Caco-2 (cell line): ENCODE measurements at regions not wholly inside any gene's neighbourhood (a gene's known extent, or its start where the extent isn't known, plus 50 kb on each side); places are given as distances from the start of the nearest gene placed in this dataset.

Experiments used
- BruUV-seq: library from RNA; stranded (reverse); fragments of 400-500 nt; replicated peaks from 2 replicates; lab custom pipeline; 2021; lab: Mats Ljungman, UMichigan
- CTCF ChIA-PET: fragments of 300-600 bp; sonication (Branson Sonifier 250); formaldehyde crosslinking; loops from one replicate; lab custom pipeline; 2022; ENCODE audit warnings: antibody characterized with exemption; lab: Charles Lee
- POLR2A ChIA-PET: fragments of 300-600 bp; sonication (Branson Sonifier 250); formaldehyde crosslinking; loops from one replicate; lab custom pipeline; 2022; ENCODE audit warnings: antibody characterized with exemption; lab: Charles Lee
- DNase-seq, 2 experiments: peaks; one replicate each; pipeline versions ENCODE4 v3.0.0 to v3.0.0-alpha.2; 2020 to 2022
- H3K27me3 ChIP-seq: replicated peaks from 2 replicates; pipeline ENCODE4 v1.6.0; 2011; ENCODE audit warnings: low read length; ENCODE audit not compliant: control insufficient read depth, insufficient read depth
- H3K36me3 ChIP-seq: 2 replicates; pipeline ENCODE4 v1.5.1; 2011; ENCODE audit warnings: low read length; ENCODE audit not compliant: control insufficient read depth, insufficient read depth
- H3K4me1 ChIP-seq: fragments of 250-450 bp; sonication (Bioruptor Pico); 2 replicates; pipeline ENCODE4 v1.5.1; 2020; ENCODE audit warnings: mild to moderate bottlenecking
- H3K4me3 ChIP-seq: 2 replicates; pipeline ENCODE4 v1.5.1; 2011; ENCODE audit warnings: low read depth, mild to moderate bottlenecking, control low read depth, low read length
- H3K9me3 ChIP-seq: fragments of 250-450 bp; sonication (Bioruptor Pico); 2 replicates; pipeline ENCODE4 v1.5.1; 2020; ENCODE audit warnings: mild to moderate bottlenecking, moderate library complexity
- H3K27ac Mint-ChIP-seq: one replicate; pipeline ENCODE4 v1.8.0; 2022; ENCODE audit warnings: mixed read lengths; ENCODE audit not compliant: unreplicated experiment
- H3K27me3 Mint-ChIP-seq: one replicate; pipeline ENCODE4 v1.8.0; 2022; ENCODE audit warnings: mixed read lengths; ENCODE audit not compliant: insufficient read depth, unreplicated experiment
- H3K36me3 Mint-ChIP-seq: one replicate; pipeline ENCODE4 v1.8.0; 2022; ENCODE audit warnings: mild to moderate bottlenecking, mixed read lengths; ENCODE audit not compliant: insufficient read depth, unreplicated experiment
- H3K4me1 Mint-ChIP-seq: one replicate; pipeline ENCODE4 v1.8.0; 2022; ENCODE audit warnings: low read depth, mixed read lengths; ENCODE audit not compliant: unreplicated experiment
- H3K4me3 Mint-ChIP-seq: one replicate; pipeline ENCODE4 v1.8.0; 2022; ENCODE audit warnings: mild to moderate bottlenecking, moderate library complexity, mixed read lengths; ENCODE audit not compliant: unreplicated experiment
- H3K9me3 Mint-ChIP-seq: one replicate; pipeline ENCODE4 v1.8.0; 2022; ENCODE audit warnings: mixed read lengths; ENCODE audit not compliant: unreplicated experiment
- CTCF ChIP-seq, 2 experiments: fragments of 200-600 bp in 1 of 2; IDR thresholded peaks; 1 replicate in 1 of 2; 2 replicates in 1 of 2; pipeline versions ENCODE4 v1.5.1 to v1.8.0; 2011 to 2022; ENCODE audit warnings: antibody characterized with exemption in 1 of 2, control low read depth in 1 of 2, inconsistent platforms in 1 of 2, low read depth in 1 of 2, low read length in 1 of 2, mild to moderate bottlenecking in 1 of 2, moderate library complexity in 1 of 2; ENCODE audit not compliant: insufficient read depth in 1 of 2, severe bottlenecking in 1 of 2, unreplicated experiment in 1 of 2
- intact Hi-C: fragments of 100-400 bp; cut with micrococcal nuclease; formaldehyde crosslinking; loops from one replicate; pipeline ENCODE4 v1.10.0; 2022; ENCODE audit not compliant: unreplicated experiment

- no peak overlapping the region for H3K4me3 Mint-ChIP-seq
- no TSS peak for BruUV-seq
- intact Hi-C loops, result no loop called here
- no peaks in the 10 kb centered on the region for H3K27me3 ChIP-seq
- no peak for TF ChIP-seq CTCF (IDR thresholded peaks at IDR 0.05; ENCODE audit: insufficient read depth in 1 of 2, low read depth in 1 of 2, low read length in 1 of 2, severe bottlenecking in 1 of 2, unreplicated experiment in 1 of 2)
- H3K27me3 Mint-ChIP-seq, result peaks cover 5% of the 10 kb centered on the region
- H3K4me1 Mint-ChIP-seq, result no peaks in the 10 kb centered on the region
- no peak for DNase-seq
- H3K9me3 Mint-ChIP-seq, result no peaks in the 10 kb centered on the region
- H3K36me3 ChIP-seq, result no peaks in the 10 kb centered on the region
- no peak overlapping the region for H3K4me3 ChIP-seq
- no peaks in the 10 kb centered on the region for H3K36me3 Mint-ChIP-seq
- no peaks in the 10 kb centered on the region for H3K4me1 ChIP-seq
- CTCF ChIA-PET, result no interaction called here
- no peak overlapping the region for H3K27ac Mint-ChIP-seq
- no peaks in the 10 kb centered on the region for H3K9me3 ChIP-seq
- POLR2A ChIA-PET, result no interaction called here
Measured at GRCh38 chr16:65532846-65533245, 411.0 kb upstream of the CDH11 start.

GRCh38 chr16:65532258-65532657 lies 410.4 kb upstream of the CDH11 start:
- TF ChIP-seq CTCF (IDR thresholded peaks at IDR 0.05; ENCODE audit: insufficient read depth in 1 of 2, low read depth in 1 of 2, low read length in 1 of 2, severe bottlenecking in 1 of 2, unreplicated experiment in 1 of 2), result no peak
- no peaks in the 10 kb centered on the region for H3K4me1 Mint-ChIP-seq
- CTCF ChIA-PET, result no interaction called here
- Histone ChIP-seq H3K36me3 (no peaks in the 10 kb centered on the region), H3K4me1 (no peaks in the 10 kb centered on the region), H3K9me3 (no peaks in the 10 kb centered on the region), H3K4me3 (no peak overlapping the region), H3K27me3 (no peaks in the 10 kb centered on the region)
- POLR2A ChIA-PET, result interaction anchor here (0.6 kb wide), 1 partner anchor 39 kb away, joined by 4 read pairs; no protein-coding TSS in a partner anchor
- no TSS peak for BruUV-seq
- H3K27me3 Mint-ChIP-seq, result peaks cover 5% of the 10 kb centered on the region
- no peaks in the 10 kb centered on the region for H3K36me3 Mint-ChIP-seq
- no peak overlapping the region for H3K4me3 Mint-ChIP-seq
- H3K27ac Mint-ChIP-seq, result no peak overlapping the region
- no peaks in the 10 kb centered on the region for H3K9me3 Mint-ChIP-seq
- intact Hi-C loops, result no loop called here
- no peak for DNase-seq

- intact Hi-C loops, result no loop called here
Measured at GRCh38 chr16:65531475-65531874, 409.6 kb upstream of the CDH11 start.

More at GRCh38 chr16:65531475-65531874, 409.6 kb upstream of the CDH11 start:
- no peak for TF ChIP-seq CTCF (IDR thresholded peaks at IDR 0.05; ENCODE audit: insufficient read depth in 1 of 2, low read depth in 1 of 2, low read length in 1 of 2, severe bottlenecking in 1 of 2, unreplicated experiment in 1 of 2)
- H3K36me3 Mint-ChIP-seq, result no peaks in the 10 kb centered on the region
- POLR2A ChIA-PET, result no interaction called here
- no peak overlapping the region for H3K4me3 Mint-ChIP-seq
- CTCF ChIA-PET, result no interaction called here
- no peak for DNase-seq
- no peaks in the 10 kb centered on the region for H3K4me1 Mint-ChIP-seq
- Histone ChIP-seq H3K27me3 (no peaks in the 10 kb centered on the region), H3K4me3 (no peak overlapping the region), H3K4me1 (no peaks in the 10 kb centered on the region), H3K36me3 (no peaks in the 10 kb centered on the region), H3K9me3 (no peaks in the 10 kb centered on the region)
- H3K27me3 Mint-ChIP-seq, result peaks cover 5% of the 10 kb centered on the region
- no peak overlapping the region for H3K27ac Mint-ChIP-seq
- BruUV-seq, result no TSS peak
- H3K9me3 Mint-ChIP-seq, result no peaks in the 10 kb centered on the region
